HG02938 (cell line): ENCODE measurements at regions not wholly inside any gene's neighbourhood (a gene's known extent, or its start where the extent isn't known, plus 50 kb on each side); places are given as distances from the start of the nearest gene placed in this dataset.
"Not testable (repeated sequence)": the region's sequence is repeated elsewhere in the genome, so short reads cannot be mapped to it uniquely, and the experiment has no call there.

Experiments used
- ATAC-seq: cut with Tn5 transposase; IDR thresholded peaks from one replicate; pipeline ENCODE4 v1.9.1; 2021; ENCODE audit warnings: mild to moderate bottlenecking, moderate library complexity; ENCODE audit not compliant: unreplicated experiment

- no peak for ATAC-seq
These were observed 650.0 kb upstream of the STXBP6 start for GRCh38 chr14:25699981-25700380.

DNA sequence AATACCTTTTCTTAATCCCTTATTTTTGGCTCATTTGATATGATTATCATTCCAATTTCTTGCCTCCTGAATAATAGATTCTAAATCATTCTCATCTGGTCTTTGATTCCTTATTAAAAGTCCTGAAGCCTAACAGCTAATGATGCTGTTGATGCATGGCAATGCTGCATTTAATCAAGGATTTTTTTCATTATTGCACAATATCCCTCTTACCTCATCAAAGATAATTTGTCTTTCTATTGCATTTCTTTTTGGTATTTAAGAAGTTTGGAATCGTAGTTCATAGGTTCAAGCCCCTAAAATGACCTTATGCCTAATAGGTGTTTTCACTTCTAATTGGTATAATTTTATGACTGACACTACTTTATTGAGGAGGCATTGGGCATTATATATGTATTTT is 648.2 kb upstream of the STXBP6 start:
- ATAC-seq: no peak

- ATAC-seq: no peak
These were observed 646.2 kb upstream of the STXBP6 start for GRCh38 chr14:25696176-25696575.

DNA sequence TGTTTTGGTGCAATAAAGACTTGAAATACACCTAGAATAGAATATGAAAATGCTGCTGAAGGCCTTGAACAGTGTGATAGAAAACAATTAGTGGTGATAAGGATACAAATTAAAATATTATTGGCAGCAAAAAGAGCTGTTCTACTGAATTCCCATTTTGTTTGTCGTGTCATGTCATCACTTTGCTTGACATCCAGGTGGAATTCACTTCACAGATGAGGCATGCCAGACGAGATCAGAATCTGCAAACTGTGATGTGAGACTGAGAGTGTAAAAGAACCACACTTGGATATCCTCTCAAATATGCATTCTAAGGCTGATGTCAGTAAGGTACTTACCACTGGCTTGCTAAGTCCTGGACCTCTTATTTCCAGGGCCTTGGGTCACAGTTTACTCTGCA is 635.1 kb upstream of the STXBP6 start:
- ATAC-seq: no peak

- no peak for ATAC-seq
These were observed 631.0 kb upstream of the STXBP6 start for GRCh38 chr14:25680934-25681333.

DNA sequence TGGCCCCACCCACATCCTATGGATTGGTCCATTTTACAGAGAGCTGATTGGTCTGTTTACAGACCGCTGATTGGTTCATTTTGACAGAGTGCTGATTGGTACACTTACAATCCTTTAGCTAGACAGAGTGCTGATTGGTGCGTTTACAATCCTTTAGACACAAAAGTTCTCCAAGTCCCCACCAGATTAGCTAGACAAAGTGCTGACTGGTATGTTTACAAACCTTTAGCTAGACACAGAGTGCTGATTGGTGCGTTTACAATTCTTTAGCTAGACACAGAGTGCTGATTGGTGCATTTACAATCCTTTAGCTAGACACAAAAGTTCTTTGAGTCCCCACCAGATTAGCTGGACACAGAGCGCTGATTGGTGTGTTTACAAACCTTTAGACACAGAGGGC is 630.6 kb upstream of the STXBP6 start:
- ATAC-seq: not testable (repeated sequence)

DNA sequence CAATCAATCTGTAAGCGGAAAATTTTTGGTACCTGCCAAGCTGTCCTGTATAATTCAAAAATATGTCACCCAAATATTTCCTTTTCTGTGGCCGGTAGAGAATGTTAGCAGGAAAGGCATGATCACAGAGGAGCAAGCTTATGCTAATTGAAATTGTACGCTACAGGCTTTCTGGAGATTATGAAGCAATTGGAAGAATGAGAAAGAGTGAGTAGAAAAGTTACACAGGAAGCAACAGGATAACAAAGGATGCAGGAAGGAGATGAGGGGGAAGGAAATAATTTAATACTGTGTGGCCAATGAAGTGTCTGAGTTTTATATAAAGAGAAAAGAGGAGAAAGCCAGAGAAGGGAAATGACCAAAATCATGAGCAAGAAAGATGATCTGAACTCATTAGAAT is 627.2 kb upstream of the STXBP6 start:
- ATAC-seq: no peak

DNA sequence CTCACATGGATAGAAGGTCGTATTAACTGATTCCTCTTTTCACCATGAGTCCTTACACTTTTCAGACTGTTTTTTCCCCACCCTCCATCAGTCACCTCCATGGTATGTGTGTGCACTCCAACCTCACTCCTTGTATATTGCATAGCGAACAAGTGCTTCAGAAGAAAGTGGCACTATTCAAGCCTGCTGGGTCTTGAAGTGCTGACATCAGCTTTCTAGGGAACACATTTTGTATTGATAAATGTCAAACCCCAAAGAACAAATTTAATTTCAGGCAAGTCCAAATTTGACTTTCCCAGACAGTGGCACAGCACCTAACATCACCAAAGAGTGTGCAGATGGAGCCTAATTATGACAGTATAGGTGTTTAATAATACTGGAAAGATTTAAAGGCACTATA is 617.4 kb upstream of the STXBP6 start:
- ATAC-seq: no peak

GRCh38 chr14:25666877-25667276 is 616.9 kb upstream of the STXBP6 start:
- ATAC-seq: no peak

DNA sequence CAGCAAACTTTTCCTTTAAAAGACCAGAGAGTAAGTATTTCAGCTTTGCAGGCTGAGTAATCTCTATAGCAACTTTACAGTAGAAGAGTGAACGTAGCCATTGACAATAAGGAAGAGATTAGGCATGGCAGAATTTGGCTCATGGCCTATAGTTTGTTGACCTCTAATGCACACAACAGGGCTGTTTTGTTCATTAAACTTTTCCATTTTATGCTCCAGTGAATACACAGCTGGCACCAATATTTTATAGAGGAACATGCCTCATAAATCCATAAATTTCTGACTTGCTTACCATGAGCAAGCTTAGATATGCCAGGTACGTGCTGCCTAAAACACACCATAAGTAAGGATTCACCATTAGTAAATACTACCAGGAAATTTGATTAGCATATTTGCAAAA is 609.0 kb upstream of the STXBP6 start:
- no peak for ATAC-seq

DNA sequence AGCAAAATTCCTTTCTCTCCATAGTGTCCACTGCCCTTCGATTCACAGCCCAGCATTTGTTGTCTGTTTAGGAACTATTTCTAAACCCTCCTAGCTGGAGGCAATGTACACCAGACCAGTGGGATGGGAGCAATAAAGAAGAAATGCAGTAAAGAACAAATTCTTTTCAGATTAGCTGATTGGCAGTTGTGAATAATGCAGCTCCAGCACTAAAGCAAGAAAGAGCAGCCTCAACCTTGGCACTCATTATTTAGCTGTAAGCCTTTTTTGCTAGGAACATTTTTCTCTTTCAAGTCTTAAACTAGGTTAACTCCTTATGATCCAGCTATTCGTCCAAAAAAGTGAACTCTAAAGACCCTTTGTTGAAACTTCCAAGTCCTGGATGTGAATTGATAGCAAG is 580.5 kb upstream of the STXBP6 start:
- no peak for ATAC-seq

- no peak for ATAC-seq
These were observed 579.0 kb upstream of the STXBP6 start for GRCh38 chr14:25628978-25629377.

DNA sequence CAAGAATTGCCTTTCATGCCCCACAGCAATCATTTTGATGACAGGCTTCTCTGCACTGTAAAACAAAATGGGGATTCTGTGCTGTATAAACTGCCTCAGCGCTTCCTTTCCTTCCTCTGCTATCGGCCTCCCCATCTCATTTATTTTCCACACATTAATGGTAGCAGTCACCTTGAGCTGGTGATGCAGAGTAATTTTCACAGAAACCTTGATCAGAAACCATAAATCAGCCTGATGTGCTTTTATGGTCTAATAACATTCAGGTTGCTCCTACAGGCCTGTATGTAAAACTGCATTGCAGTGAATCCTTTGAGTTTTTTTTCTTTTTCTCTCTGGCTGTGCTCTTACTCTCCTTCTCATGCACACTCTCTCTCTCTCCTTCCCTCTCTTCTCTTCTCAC is 578.4 kb upstream of the STXBP6 start:
- no peak for ATAC-seq

- no peak for ATAC-seq
These were observed 577.0 kb upstream of the STXBP6 start for GRCh38 chr14:25626986-25627385.

DNA sequence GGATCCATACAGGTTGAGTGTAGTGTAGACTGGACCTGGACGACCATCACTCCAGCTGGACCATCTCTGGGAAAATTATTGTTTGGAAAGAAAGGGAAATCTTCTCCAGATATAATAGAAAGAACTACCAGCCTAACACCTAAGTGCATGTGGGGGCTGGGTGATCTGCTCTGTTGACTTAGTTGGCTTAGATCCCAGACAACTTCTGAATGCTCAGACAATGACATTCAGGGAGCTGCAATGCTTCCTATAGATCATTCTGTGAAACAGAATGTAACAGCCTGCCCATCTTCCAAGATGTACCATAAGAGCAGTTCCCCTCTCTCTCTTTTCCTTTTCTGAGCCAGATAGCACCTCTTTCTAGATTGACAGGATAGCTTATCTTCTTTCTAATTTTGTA is 572.8 kb upstream of the STXBP6 start:
- ATAC-seq: no peak

DNA sequence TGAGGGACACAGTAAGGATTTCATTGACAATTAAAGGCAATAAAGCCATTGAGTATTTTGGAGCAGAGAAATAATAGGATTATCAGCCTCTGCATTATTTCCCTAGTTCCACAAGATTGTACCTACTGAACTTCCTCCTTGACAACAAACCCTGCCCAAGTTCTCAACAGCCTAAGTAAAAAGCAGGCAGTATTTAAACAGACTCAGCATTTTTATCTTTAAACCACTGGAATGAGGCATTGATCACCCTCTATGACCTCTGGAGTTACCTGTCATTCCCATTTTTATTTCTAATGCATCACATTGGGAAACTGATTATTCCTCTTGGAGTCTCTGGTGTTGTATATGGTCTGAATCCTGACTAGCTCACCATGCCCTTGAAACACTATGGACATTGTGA is 570.6 kb upstream of the STXBP6 start:
- no peak for ATAC-seq

DNA sequence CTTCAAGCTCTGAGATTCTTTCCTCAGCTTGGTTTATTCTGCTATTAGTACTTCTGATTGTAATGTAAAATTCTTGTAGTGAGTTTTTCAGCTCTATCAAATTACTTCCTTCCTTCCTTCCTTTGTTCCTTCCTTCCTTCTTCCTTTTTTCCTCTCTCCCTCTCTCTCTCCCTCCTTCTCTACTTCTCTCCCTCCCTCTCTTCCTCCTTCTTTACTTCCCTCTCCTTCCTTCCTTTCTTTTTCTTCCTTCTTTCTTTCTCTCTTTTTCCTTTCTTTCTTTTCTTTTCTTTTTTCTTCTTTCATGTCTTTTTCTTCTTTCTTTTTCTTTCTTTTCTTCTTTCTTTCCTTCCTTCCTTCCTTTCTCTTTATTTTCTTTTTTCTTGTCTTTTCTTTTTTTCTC is 565.2 kb upstream of the STXBP6 start:
- ATAC-seq: no peak

GRCh38 chr14:25607192-25607591 is 557.2 kb upstream of the STXBP6 start:
- ATAC-seq: no peak

GRCh38 chr14:25602106-25602505 is 552.2 kb upstream of the STXBP6 start:
- no peak for ATAC-seq

DNA sequence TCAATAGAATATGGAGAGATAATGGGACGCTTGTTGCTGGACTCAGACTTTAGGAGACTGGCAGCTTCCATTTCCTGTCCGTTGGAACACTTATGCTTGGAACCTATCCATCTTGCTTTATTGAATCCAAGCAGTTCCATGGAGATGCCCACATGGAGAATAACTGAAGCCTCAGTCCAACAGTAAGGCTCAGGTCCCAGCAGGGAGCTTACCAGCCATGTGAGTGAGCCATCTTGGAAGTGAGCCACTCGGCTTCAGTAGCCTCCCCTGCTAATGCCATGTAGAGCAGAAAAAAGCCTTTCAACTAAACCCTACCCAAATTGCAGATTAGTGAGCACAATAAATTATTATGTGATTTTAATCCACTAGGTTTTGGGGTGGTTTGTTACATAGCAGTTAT is 538.8 kb upstream of the STXBP6 start:
- ATAC-seq: no peak

GRCh38 chr14:25574628-25575325 is 524.8 kb upstream of the STXBP6 start:
- no peak for ATAC-seq

GRCh38 chr14:25570483-25570882 is 520.5 kb upstream of the STXBP6 start:
- no peak for ATAC-seq

DNA sequence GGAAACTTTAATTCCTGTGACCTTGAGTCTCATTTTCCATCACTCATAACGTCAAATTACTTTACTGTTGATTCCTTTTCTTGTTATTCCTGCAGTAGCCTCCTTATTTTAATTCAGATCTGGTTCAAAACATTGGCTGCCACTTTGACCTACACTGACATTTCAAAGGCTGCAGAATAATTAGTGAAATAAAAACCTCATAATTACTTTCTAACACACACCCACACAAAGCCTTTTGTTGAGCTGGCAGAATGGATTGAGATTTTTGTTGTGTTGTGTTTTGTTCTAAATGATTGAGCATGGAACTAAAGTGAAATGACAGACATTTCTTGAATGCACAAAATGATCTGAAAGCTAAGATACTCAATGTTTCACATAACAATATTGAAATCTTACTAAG is 507.5 kb upstream of the STXBP6 start:
- ATAC-seq: no peak
